K562 (cell line): ENCODE measurements at regions not wholly inside any gene's neighbourhood (a gene's known extent, or its start where the extent isn't known, plus 50 kb on each side); places are given as distances from the start of the nearest gene placed in this dataset.

Experiments used
- ATAC-seq: fragments of 200-7000 bp; cut with Tn5 transposase; 3 replicates; pipeline ENCODE4 v1.9.1; 2020; ENCODE audit warnings: moderate library complexity
- BruUV-seq: library from RNA; stranded (reverse); fragments of 400-500 nt; replicated peaks from 2 replicates; lab custom pipeline; 2021; lab: Mats Ljungman, UMichigan
- CTCF ChIA-PET: fragments of 300-600 bp; formaldehyde crosslinking; extraction: SDS; loops from one replicate; lab custom pipeline; 2021; ENCODE audit warnings: low intra/inter-chr PET ratio; lab: Yijun Ruan, JAX
- POLR2A ChIA-PET: fragments of 300-600, 350-650 bp; sonication (Branson Sonifier 250); formaldehyde crosslinking; extraction: SDS; loops from one replicate; lab custom pipeline; 2021; ENCODE audit warnings: antibody characterized with exemption, inconsistent platforms; lab: Yijun Ruan, JAX
- DNase-seq, 4 experiments: peaks; one replicate each; pipeline versions ENCODE4 v3.0.0 to v3.0.0-alpha.2; 2011 to 2018; ENCODE audit warnings: low spot score in 3 of 4, mixed read lengths in 3 of 4; ENCODE audit errors: extremely low read depth in 1 of 4
- FAIRE-seq: peaks from 2 replicates; lab custom pipeline; 2011; peaks lifted over from hg19 to GRCh38; lab: Jason Lieb, UNC
- H2AFZ ChIP-seq: 2 replicates; pipeline ENCODE4 v1.6.0; 2011; ENCODE audit warnings: low read depth, low read length, control low read depth, inconsistent platforms
- H3K27ac ChIP-seq: fragments of 200-600 bp; 3 replicates; pipeline ENCODE4 v1.8.0; 2011; ENCODE audit warnings: low read depth, mild to moderate bottlenecking, control low read depth, inconsistent platforms, low read length, moderate library complexity, mixed read lengths; ENCODE audit errors: extremely low read depth
- H3K27me3 ChIP-seq, 2 experiments: fragments of 300-600 bp in 1 of 2; 2 replicates in 1 of 2; 3 replicates in 1 of 2; pipeline versions ENCODE4 v1.6.0 to v1.8.0; 2011; ENCODE audit warnings: inconsistent platforms in 2 of 2, low read length in 2 of 2, mild to moderate bottlenecking in 1 of 2, mixed read lengths in 1 of 2, moderate library complexity in 1 of 2; ENCODE audit not compliant: control insufficient read depth in 2 of 2, insufficient read depth in 2 of 2
- H3K36me3 ChIP-seq: fragments of 300-600 bp; 3 replicates; pipeline ENCODE4 v1.8.0; 2011; ENCODE audit warnings: mild to moderate bottlenecking, low read length, inconsistent platforms; ENCODE audit not compliant: control insufficient read depth, insufficient read depth
- H3K4me1 ChIP-seq, 2 experiments: fragments of 200-600 bp in 1 of 2; replicated peaks in 1 of 2; 2 replicates in 1 of 2; 3 replicates in 1 of 2; pipeline versions ENCODE4 v1.5.1 to v1.8.0; 2011; ENCODE audit warnings: inconsistent platforms in 2 of 2, low read length in 2 of 2, mild to moderate bottlenecking in 1 of 2, mixed read lengths in 1 of 2, moderate library complexity in 1 of 2; ENCODE audit not compliant: control insufficient read depth in 2 of 2, insufficient read depth in 2 of 2
- H3K4me2 ChIP-seq: 2 replicates; pipeline ENCODE4 v1.6.1; 2011; ENCODE audit warnings: low read length, control low read depth, inconsistent platforms, mixed read lengths; ENCODE audit not compliant: insufficient read depth
- H3K4me3 ChIP-seq: fragments of 200-600 bp; sonication (generic), shearing (Covaris generic); 2 replicates; pipeline ENCODE4 v1.5.1; 2016; ENCODE audit warnings: control low read depth, inconsistent platforms
- H3K79me2 ChIP-seq: fragments of 200-600 bp; 3 replicates; pipeline ENCODE4 v1.8.0; 2011; ENCODE audit warnings: low read length, inconsistent platforms; ENCODE audit not compliant: control insufficient read depth, insufficient read depth
- H3K9ac ChIP-seq, 2 experiments: 2 replicates each; pipeline versions ENCODE4 v1.6.0 to v1.6.1; 2011; ENCODE audit warnings: low read depth in 2 of 2, low read length in 2 of 2, control low read depth in 1 of 2, inconsistent platforms in 1 of 2, mild to moderate bottlenecking in 1 of 2, mixed read lengths in 1 of 2; ENCODE audit not compliant: insufficient read depth in 1 of 2
- H3K9me1 ChIP-seq: one replicate; pipeline ENCODE4 v1.6.0; 2011; ENCODE audit warnings: inconsistent platforms, mild to moderate bottlenecking, low read length, moderate library complexity; ENCODE audit not compliant: control insufficient read depth, insufficient read depth
- H3K9me3 ChIP-seq: replicated peaks from 2 replicates; pipeline ENCODE4 v1.5.1; 2011; ENCODE audit warnings: low read depth, low read length, inconsistent platforms; ENCODE audit not compliant: control insufficient read depth, insufficient read depth
- H4K20me1 ChIP-seq: replicated peaks from 2 replicates; pipeline ENCODE4 v1.6.1; 2011; ENCODE audit warnings: low read length, inconsistent platforms, mixed read lengths; ENCODE audit not compliant: control insufficient read depth, insufficient read depth
- BCOR ChIP-seq: fragments of 450-650 bp; IDR thresholded peaks from 2 replicates; pipeline ENCODE4 v1.6.1; 2016
- EP300 ChIP-seq: IDR thresholded peaks from 2 replicates; pipeline ENCODE4 v1.6.1; 2012; ENCODE audit warnings: low read length, improper control_type of control experiment
- ETV6 ChIP-seq, 3 experiments: fragments of 150-350 bp in 1 of 3; sonication (generic) in 1 of 3; formaldehyde crosslinking in 1 of 3; IDR thresholded peaks; 2 replicates each; pipeline versions ENCODE4 v1.6.1 to v1.8.0; 2014 to 2022; ENCODE audit warnings: borderline replicate concordance in 2 of 3, low read depth in 2 of 3, antibody characterized with exemption in 1 of 3, low read length in 1 of 3, mild to moderate bottlenecking in 1 of 3, missing genetic modification reagents in 1 of 3
- FIP1L1 ChIP-seq: fragments of 200-400 bp; formaldehyde crosslinking; IDR thresholded peaks from 2 replicates; pipeline ENCODE4 v1.6.1; 2018; ENCODE audit warnings: mild to moderate bottlenecking, low read depth, low read length; ENCODE audit not compliant: poor library complexity, severe bottlenecking
- HDAC1 ChIP-seq, 2 experiments: fragments of 450-650 bp; IDR thresholded peaks; 2 replicates each; pipeline ENCODE4 v1.6.1; 2016 to 2017; ENCODE audit warnings: inconsistent platforms in 1 of 2, mild to moderate bottlenecking in 1 of 2, moderate library complexity in 1 of 2
- MAFG ChIP-seq: fragments of 450-650 bp; conservative IDR thresholded peaks from 2 replicates; pipeline ENCODE4 v1.6.1; 2016; ENCODE audit warnings: missing genetic modification characterization, missing compliant biosample characterization
- NELFE ChIP-seq: IDR thresholded peaks from 2 replicates; pipeline ENCODE4 v1.6.1; 2011; ENCODE audit warnings: mild to moderate bottlenecking; ENCODE audit not compliant: insufficient read depth, insufficient read length
- PML ChIP-seq: IDR thresholded peaks from 2 replicates; pipeline ENCODE4 v1.6.1; 2012; ENCODE audit warnings: low read length, inconsistent platforms
- RUNX1 ChIP-seq: sonication (generic); IDR thresholded peaks from 2 replicates; pipeline ENCODE4 v1.6.1; 2016; ENCODE audit warnings: antibody characterized with exemption, low read depth
- TCFL5 ChIP-seq: fragments of 250-450 bp; sonication (Bioruptor Pico); conservative IDR thresholded peaks from 2 replicates; pipeline ENCODE4 v1.6.1; 2021; ENCODE audit warnings: mild to moderate bottlenecking, moderate library complexity, matching md5 sums
- XRCC4 ChIP-seq: IDR thresholded peaks from one replicate; pipeline ENCODE4 v1.6.1; 2011; ENCODE audit not compliant: insufficient read depth, insufficient read length; ENCODE audit errors: extremely low read depth
- ZC3H11A ChIP-seq: IDR thresholded peaks from 2 replicates; pipeline ENCODE4 v1.6.1; 2012; ENCODE audit warnings: low read depth, low read length, improper control_type of control experiment
- ZNF232 ChIP-seq: sonication (generic); formaldehyde crosslinking; IDR thresholded peaks from 2 replicates; pipeline ENCODE4 v1.8.0; 2022; ENCODE audit warnings: mild to moderate bottlenecking, missing genetic modification reagents
- ZNF282 ChIP-seq: sonication (generic); formaldehyde crosslinking; IDR thresholded peaks from 2 replicates; pipeline ENCODE4 v1.8.1; 2023; ENCODE audit warnings: missing genetic modification reagents
- ZNF699 ChIP-seq: fragments of 250-450 bp; sonication (Bioruptor Pico); IDR thresholded peaks from 2 replicates; pipeline ENCODE4 v1.8.0; 2021; ENCODE audit warnings: mild to moderate bottlenecking, moderate library complexity; ENCODE audit not compliant: insufficient replicate concordance
- ZZZ3 ChIP-seq: fragments of 450-650 bp; IDR thresholded peaks from 2 replicates; pipeline ENCODE4 v1.6.1; 2016; ENCODE audit warnings: antibody characterized with exemption, mild to moderate bottlenecking, moderate library complexity
- WGBS: fragments of 100-300 bp; shearing (Covaris generic); methylation state at CpG from one replicate; pipeline ENCODE4 v1.1.6; 2016; ENCODE audit warnings: low coverage, mixed read lengths; ENCODE audit not compliant: insufficient coverage; ENCODE audit errors: missing lambda C conversion rate; 5-methylcytosine and 5-hydroxymethylcytosine counted together
- in situ Hi-C: fragments of 300-500 bp; cut with MboI; formaldehyde crosslinking; loops from 4 replicates; pipeline ENCODE4 v1.15.0; 2018; ENCODE audit warnings: inconsistent platforms, mixed read lengths
- intact Hi-C: fragments of 100-400 bp; cut with micrococcal nuclease; formaldehyde crosslinking; loops from 2 replicates; pipeline ENCODE4 v1.14.2; 2022
- TF ChIP-seq, protein P1 (sequence below): sonication (generic); formaldehyde crosslinking; IDR thresholded peaks from 2 replicates; pipeline ENCODE4 v1.8.0; 2023; ENCODE audit warnings: mild to moderate bottlenecking, missing genetic modification reagents
- TF ChIP-seq, protein P2 (sequence below): fragments of 450-650 bp; formaldehyde crosslinking; IDR thresholded peaks from 2 replicates; pipeline ENCODE4 v1.4.0; 2020; ENCODE audit warnings: mild to moderate bottlenecking, moderate library complexity
- TF ChIP-seq, protein P3 (sequence below): sonication (generic); formaldehyde crosslinking; IDR thresholded peaks from 2 replicates; pipeline ENCODE4 v1.4.0; 2020; ENCODE audit warnings: mild to moderate bottlenecking, missing genetic modification reagents

DNA sequence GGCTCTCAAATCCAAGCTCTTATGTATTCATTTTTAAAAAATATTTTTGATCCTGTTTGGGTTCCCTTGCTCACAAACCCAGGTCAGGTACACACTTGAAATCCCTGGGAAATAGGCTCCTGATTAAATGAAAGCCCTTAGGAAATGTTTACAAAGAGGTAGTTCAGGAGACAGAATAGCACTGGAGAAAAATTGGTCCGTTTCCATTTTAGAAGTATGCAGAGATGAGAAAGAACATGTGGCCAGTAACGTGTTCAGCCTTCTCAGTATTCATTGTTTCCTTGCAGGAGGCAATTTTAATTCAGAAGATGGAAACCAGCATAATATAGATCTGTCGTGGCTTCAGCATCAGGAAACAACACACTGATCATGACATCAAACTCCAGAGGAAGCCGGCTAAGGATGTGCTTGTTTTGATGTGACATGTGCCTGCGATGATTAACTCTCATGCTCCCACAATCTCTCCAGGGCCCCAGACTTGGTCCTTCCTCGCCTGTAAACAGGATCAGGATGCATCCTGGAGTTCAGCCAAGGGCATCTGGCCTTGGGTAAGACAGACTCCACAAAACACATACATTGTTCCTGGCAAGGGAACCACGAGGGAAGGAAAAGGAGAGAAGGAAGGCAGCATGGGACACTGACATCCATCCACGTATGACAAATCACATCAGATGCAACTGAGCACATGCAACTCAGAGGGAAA, 350.5 kb upstream of the THBS1 start:
- no TSS peak for BruUV-seq
- no peak for FAIRE-seq
- POLR2A ChIA-PET: no interaction called here

More for the DNA sequence above, 350.5 kb upstream of the THBS1 start:
- CTCF ChIA-PET: no interaction called here
- Histone ChIP-seq H3K9ac (no peak overlapping the region), H2AFZ (no peak overlapping the region), H3K4me2 (no peak overlapping the region), H3K36me3 (no peaks in the 10 kb centered on the region), H3K9me3 (no peaks in the 10 kb centered on the region), H3K4me3 (no peak overlapping the region), H3K27ac (no peak overlapping the region), H3K27me3 (no peaks in the 10 kb centered on the region; a peak in 2 of 5 replicates), H3K4me1 (no peaks in the 10 kb centered on the region), H3K9me1 (no peaks in the 10 kb centered on the region)
- 6% methylated on average over 8 of the region's 8 CpGs for WGBS
- intact Hi-C loops: no loop called here
- no peak for DNase-seq
- TF ChIP-seq ZZZ3: no peak
- no peak for TF ChIP-seq FIP1L1
- no peak for TF ChIP-seq MAFG (tag)
- no peak for TF ChIP-seq TCFL5
- TF ChIP-seq, protein P1, sequence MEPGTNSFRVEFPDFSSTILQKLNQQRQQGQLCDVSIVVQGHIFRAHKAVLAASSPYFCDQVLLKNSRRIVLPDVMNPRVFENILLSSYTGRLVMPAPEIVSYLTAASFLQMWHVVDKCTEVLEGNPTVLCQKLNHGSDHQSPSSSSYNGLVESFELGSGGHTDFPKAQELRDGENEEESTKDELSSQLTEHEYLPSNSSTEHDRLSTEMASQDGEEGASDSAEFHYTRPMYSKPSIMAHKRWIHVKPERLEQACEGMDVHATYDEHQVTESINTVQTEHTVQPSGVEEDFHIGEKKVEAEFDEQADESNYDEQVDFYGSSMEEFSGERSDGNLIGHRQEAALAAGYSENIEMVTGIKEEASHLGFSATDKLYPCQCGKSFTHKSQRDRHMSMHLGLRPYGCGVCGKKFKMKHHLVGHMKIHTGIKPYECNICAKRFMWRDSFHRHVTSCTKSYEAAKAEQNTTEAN (CRISPR knock-in tag): no peak
- TF ChIP-seq, protein P2, sequence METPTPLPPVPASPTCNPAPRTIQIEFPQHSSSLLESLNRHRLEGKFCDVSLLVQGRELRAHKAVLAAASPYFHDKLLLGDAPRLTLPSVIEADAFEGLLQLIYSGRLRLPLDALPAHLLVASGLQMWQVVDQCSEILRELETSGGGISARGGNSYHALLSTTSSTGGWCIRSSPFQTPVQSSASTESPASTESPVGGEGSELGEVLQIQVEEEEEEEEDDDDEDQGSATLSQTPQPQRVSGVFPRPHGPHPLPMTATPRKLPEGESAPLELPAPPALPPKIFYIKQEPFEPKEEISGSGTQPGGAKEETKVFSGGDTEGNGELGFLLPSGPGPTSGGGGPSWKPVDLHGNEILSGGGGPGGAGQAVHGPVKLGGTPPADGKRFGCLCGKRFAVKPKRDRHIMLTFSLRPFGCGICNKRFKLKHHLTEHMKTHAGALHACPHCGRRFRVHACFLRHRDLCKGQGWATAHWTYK (CRISPR knock-in tag): no peak
- no peak for TF ChIP-seq PML
- TF ChIP-seq, protein P3, sequence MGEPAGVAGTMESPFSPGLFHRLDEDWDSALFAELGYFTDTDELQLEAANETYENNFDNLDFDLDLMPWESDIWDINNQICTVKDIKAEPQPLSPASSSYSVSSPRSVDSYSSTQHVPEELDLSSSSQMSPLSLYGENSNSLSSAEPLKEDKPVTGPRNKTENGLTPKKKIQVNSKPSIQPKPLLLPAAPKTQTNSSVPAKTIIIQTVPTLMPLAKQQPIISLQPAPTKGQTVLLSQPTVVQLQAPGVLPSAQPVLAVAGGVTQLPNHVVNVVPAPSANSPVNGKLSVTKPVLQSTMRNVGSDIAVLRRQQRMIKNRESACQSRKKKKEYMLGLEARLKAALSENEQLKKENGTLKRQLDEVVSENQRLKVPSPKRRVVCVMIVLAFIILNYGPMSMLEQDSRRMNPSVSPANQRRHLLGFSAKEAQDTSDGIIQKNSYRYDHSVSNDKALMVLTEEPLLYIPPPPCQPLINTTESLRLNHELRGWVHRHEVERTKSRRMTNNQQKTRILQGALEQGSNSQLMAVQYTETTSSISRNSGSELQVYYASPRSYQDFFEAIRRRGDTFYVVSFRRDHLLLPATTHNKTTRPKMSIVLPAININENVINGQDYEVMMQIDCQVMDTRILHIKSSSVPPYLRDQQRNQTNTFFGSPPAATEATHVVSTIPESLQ (CRISPR knock-in tag): no peak
- no peak for TF ChIP-seq ZC3H11A
- TF ChIP-seq ZNF232: no peak
- TF ChIP-seq ETV6 (IDR thresholded peaks at IDR 0.05; ENCODE audit: borderline replicate concordance in 1 of 2, low read depth in 2 of 2, low read length in 1 of 2): no peak
- TF ChIP-seq ETV6 (CRISPR knock-in tag; IDR thresholded peaks at IDR 0.05; ENCODE audit: borderline replicate concordance): no peak
- TF ChIP-seq ZNF282 (CRISPR knock-in tag): no peak
- TF ChIP-seq RUNX1: no peak
- no peak for TF ChIP-seq NELFE
- TF ChIP-seq XRCC4: no peak
- TF ChIP-seq HDAC1 (IDR thresholded peaks at IDR 0.05): no peak
- no peak for TF ChIP-seq ZNF699 (CRISPR knock-in tag)
- TF ChIP-seq EP300: no peak
- no peak for TF ChIP-seq BCOR
- TF ChIP-seq, all 486 proteins: peak for 0
- ATAC-seq: no peak
- H3K79me2 ChIP-seq: no peaks in the 10 kb centered on the region
- in situ Hi-C loops: no loop called here
- no peaks in the 10 kb centered on the region for H4K20me1 ChIP-seq
